ENCODE measurements at regions not wholly inside any gene's neighbourhood (a gene's known extent, or its start where the extent isn't known, plus 50 kb on each side); places are given as distances from the start of the nearest gene placed in this dataset.

- no peaks in the 10 kb centered on the region for H3K36me3 Mint-ChIP-seq
- ATAC-seq: no peak
- no peaks in the 10 kb centered on the region for H3K4me1 Mint-ChIP-seq
- CTCF ChIA-PET: no interaction called here
- no peak for TF ChIP-seq NR1H2 (CRISPR knock-in tag; IDR thresholded peaks at IDR 0.05)
- no peak for TF ChIP-seq ESRRA (CRISPR knock-in tag; IDR thresholded peaks at IDR 0.05; ENCODE audit: borderline replicate concordance)
- no peak for TF ChIP-seq CREB1 (CRISPR knock-in tag; IDR thresholded peaks at IDR 0.05)
- TF ChIP-seq ELF4 (CRISPR knock-in tag; IDR thresholded peaks at IDR 0.05; ENCODE audit: low read depth): no peak
- TF ChIP-seq FOXK1 (CRISPR knock-in tag; IDR thresholded peaks at IDR 0.05): no peak
- TF ChIP-seq ZNF671 (CRISPR knock-in tag; IDR thresholded peaks at IDR 0.05): no peak
- no peak for TF ChIP-seq USF1 (CRISPR knock-in tag; IDR thresholded peaks at IDR 0.05)
- no peak for TF ChIP-seq ZNF532 (CRISPR knock-in tag; IDR thresholded peaks at IDR 0.05; ENCODE audit: borderline replicate concordance)
- no peak for TF ChIP-seq GTF2I (CRISPR knock-in tag; conservative IDR thresholded peaks at IDR 0.05)
- H3K4me3 Mint-ChIP-seq: no peak overlapping the region
- no peaks in the 10 kb centered on the region for H3K27me3 Mint-ChIP-seq (ENCODE audit: low read depth)
- H3K9me3 Mint-ChIP-seq: peaks cover 10% of the 10 kb centered on the region; the same call in 1 of the 2 replicates
- H3K27ac Mint-ChIP-seq: no peak overlapping the region
- no peak for DNase-seq (ENCODE audit: low spot score)
- POLR2A ChIA-PET: no interaction called here
These were observed 271.2 kb upstream of the SMIM31 start for GRCh38 chr4:164482758-164483157.

- no peak for ATAC-seq
- ChIA-PET CTCF (no interaction called here), POLR2A (no interaction called here)
- no peak overlapping the region for H3K27ac Mint-ChIP-seq
- no peak overlapping the region for H3K4me3 Mint-ChIP-seq
- TF ChIP-seq SP1 (CRISPR knock-in tag; conservative IDR thresholded peaks at IDR 0.05): no peak
- TF ChIP-seq SMAD4 (CRISPR knock-in tag; IDR thresholded peaks at IDR 0.05): no peak
- TF ChIP-seq HMGXB4 (CRISPR knock-in tag; IDR thresholded peaks at IDR 0.05): no peak
- no peak for TF ChIP-seq ZBTB21 (CRISPR knock-in tag; IDR thresholded peaks at IDR 0.05; ENCODE audit: borderline replicate concordance)
- no peak for TF ChIP-seq ZNF396 (CRISPR knock-in tag; IDR thresholded peaks at IDR 0.05; ENCODE audit: borderline replicate concordance)
- TF ChIP-seq OVOL2 (CRISPR knock-in tag; IDR thresholded peaks at IDR 0.05; ENCODE audit: borderline replicate concordance): no peak
- no peak for TF ChIP-seq AR (CRISPR knock-in tag; IDR thresholded peaks at IDR 0.05)
- TF ChIP-seq AFF4 (CRISPR knock-in tag; IDR thresholded peaks at IDR 0.05; ENCODE audit: borderline replicate concordance): no peak
- TF ChIP-seq CTCF (IDR thresholded peaks at IDR 0.05): no peak
- no peak for DNase-seq (ENCODE audit: low spot score)
- no peaks in the 10 kb centered on the region for H3K27me3 Mint-ChIP-seq (ENCODE audit: low read depth)
- no peaks in the 10 kb centered on the region for H3K36me3 Mint-ChIP-seq
- H3K9me3 Mint-ChIP-seq: peaks cover 10% of the 10 kb centered on the region; the same call in 1 of the 2 replicates
- H3K4me1 Mint-ChIP-seq: no peaks in the 10 kb centered on the region; the same call in 1 of the 2 replicates
These were observed 270.2 kb upstream of the SMIM31 start for GRCh38 chr4:164483711-164484110.

All from WTC11 (cell line).